Tibial nerve (tissue), 4 donors: ENCODE measurements at regions not wholly inside any gene's neighbourhood (a gene's known extent, or its start where the extent isn't known, plus 50 kb on each side); places are given as distances from the start of the nearest gene placed in this dataset.
"Not testable (repeated sequence)": the region's sequence is repeated elsewhere in the genome, so short reads cannot be mapped to it uniquely, and the experiment has no call there.

Experiments
- DNase-seq, 2 donors: peaks; one replicate each; pipeline ENCODE4 v3.0.0-alpha.2; 2019; ENCODE audit warnings: low spot score in 2 of 2
- H3K27ac ChIP-seq, 4 donors: fragments of 200-600 bp; sonication (generic) in 3 of 4; one replicate each; pipeline ENCODE4 v1.5.1; 2017 to 2019; ENCODE audit warnings: mild to moderate bottlenecking in 1 of 4
- H3K27me3 ChIP-seq, 2 donors: fragments of 200-600 bp; sonication (generic) in 1 of 2; one replicate each; pipeline versions ENCODE4 v1.5.1 to v1.6.0; 2017 to 2019
- H3K36me3 ChIP-seq, 3 donors: fragments of 200-600 bp; sonication (generic); one replicate each; pipeline ENCODE4 v1.5.1; 2018 to 2019
- H3K4me1 ChIP-seq, 4 donors: fragments of 200-600 bp; sonication (generic) in 3 of 4; one replicate each; pipeline ENCODE4 v1.5.1; 2017 to 2019
- H3K4me3 ChIP-seq, 4 donors: fragments of 200-600 bp; sonication (generic) in 3 of 4; one replicate each; pipeline ENCODE4 v1.5.1; 2017 to 2019; ENCODE audit warnings: mild to moderate bottlenecking in 1 of 4, moderate library complexity in 1 of 4
- H3K9me3 ChIP-seq, 4 donors: fragments of 200-600 bp; sonication (generic) in 3 of 4; one replicate each; pipeline ENCODE4 v1.5.1; 2017 to 2019
- CTCF ChIP-seq, 5 experiments: fragments of 200-600 bp in 3 of 5; fragments of 450-650 bp in 2 of 5; sonication (generic) in 3 of 5; IDR thresholded peaks; one replicate each; pipeline ENCODE4 v1.5.1; 2016 to 2019; ENCODE audit warnings: antibody characterized with exemption in 5 of 5, mild to moderate bottlenecking in 3 of 5, moderate library complexity in 2 of 5
- EP300 ChIP-seq, 2 donors: sonication (generic); formaldehyde crosslinking; IDR thresholded peaks; one replicate each; pipeline ENCODE4 v1.6.1; 2017; ENCODE audit warnings: antibody characterized with exemption in 2 of 2, mild to moderate bottlenecking in 1 of 2
- POLR2A ChIP-seq, 2 donors: fragments of 450-650 bp; IDR thresholded peaks; one replicate each; pipeline ENCODE4 v1.6.1; 2017; ENCODE audit warnings: antibody characterized with exemption in 2 of 2, mild to moderate bottlenecking in 2 of 2, moderate library complexity in 2 of 2
- WGBS, 2 donors: methylation state at CpG; one replicate each; pipeline ENCODE4 v1.1.5; 2018; 5-methylcytosine and 5-hydroxymethylcytosine counted together

GRCh38 chr18:8910186-8910822 lies 192.2 kb upstream of the NDUFV2 start:
- H3K9me3 ChIP-seq: peaks cover 0 to 3% (median 0%) of the 10 kb centered on the region in 4 donors
- H3K4me3 ChIP-seq: no peak overlapping the region
- H3K27me3 ChIP-seq: no peaks in the 10 kb centered on the region
- H3K27ac ChIP-seq: no peak overlapping the region
- TF ChIP-seq POLR2A (IDR thresholded peaks at IDR 0.05) (no peak), EP300 (IDR thresholded peaks at IDR 0.05) (no peak), CTCF (IDR thresholded peaks at IDR 0.05) (no peak)
- H3K36me3 ChIP-seq: no peaks in the 10 kb centered on the region
- WGBS, 2 donors: 66 to 76% methylated on average over 4 of the region's 4 CpGs
- no peak for DNase-seq
- no peaks in the 10 kb centered on the region for H3K4me1 ChIP-seq

GRCh38 chr18:8910843-8911242 lies 191.7 kb upstream of the NDUFV2 start:
- no peak for TF ChIP-seq EP300 (IDR thresholded peaks at IDR 0.05)
- TF ChIP-seq POLR2A (IDR thresholded peaks at IDR 0.05): no peak
- WGBS, 2 donors: 85 to 94% methylated on average over 1 of the region's 1 CpG
- peaks cover 0 to 3% (median 0%) of the 10 kb centered on the region in 4 donors for H3K9me3 ChIP-seq
- no peak overlapping the region for H3K27ac ChIP-seq
- H3K27me3 ChIP-seq: no peaks in the 10 kb centered on the region
- DNase-seq: no peak
- no peaks in the 10 kb centered on the region for H3K4me1 ChIP-seq
- H3K4me3 ChIP-seq: no peak overlapping the region
- H3K36me3 ChIP-seq: no peaks in the 10 kb centered on the region

- no peak overlapping the region for H3K4me3 ChIP-seq
- 88 to 91% methylated on average over 5 of the region's 5 CpGs for WGBS, 2 donors
- H3K36me3 ChIP-seq: no peaks in the 10 kb centered on the region
- TF ChIP-seq EP300 (IDR thresholded peaks at IDR 0.05) (no peak), POLR2A (IDR thresholded peaks at IDR 0.05) (no peak), CTCF (IDR thresholded peaks at IDR 0.05) (no peak)
- DNase-seq: no peak
- H3K27me3 ChIP-seq: no peaks in the 10 kb centered on the region
- H3K4me1 ChIP-seq: no peaks in the 10 kb centered on the region
- no peak overlapping the region for H3K27ac ChIP-seq
- peaks cover 0 to 3% (median 0%) of the 10 kb centered on the region in 4 donors for H3K9me3 ChIP-seq
These were observed 190.8 kb upstream of the NDUFV2 start for GRCh38 chr18:8911408-8912340.

- Histone ChIP-seq H3K4me1 (no peaks in the 10 kb centered on the region), H3K27me3 (no peaks in the 10 kb centered on the region), H3K4me3 (no peak overlapping the region), H3K9me3 (peaks cover 0 to 3% (median 0%) of the 10 kb centered on the region in 4 donors), H3K27ac (peak overlapping the region in 1 of 4 donors; percentile 19), H3K36me3 (no peaks in the 10 kb centered on the region)
- TF ChIP-seq POLR2A (IDR thresholded peaks at IDR 0.05): no peak
- TF ChIP-seq CTCF (IDR thresholded peaks at IDR 0.05): no peak
- 68 to 71% methylated on average over 17 of the region's 17 CpGs for WGBS, 2 donors
- no peak for DNase-seq
These were observed 189.9 kb upstream of the NDUFV2 start for GRCh38 chr18:8912348-8913326.

GRCh38 chr18:8913606-8914403 lies 188.7 kb upstream of the NDUFV2 start:
- not testable (repeated sequence) for DNase-seq, H3K9me3 ChIP-seq
- WGBS, 2 donors: 86 to 89% methylated on average over 14 of the region's 14 CpGs

GRCh38 chr18:8914404-8915264 lies 187.9 kb upstream of the NDUFV2 start:
- H3K36me3 ChIP-seq, H3K4me3 ChIP-seq, DNase-seq, H3K27me3 ChIP-seq, H3K9me3 ChIP-seq, H3K4me1 ChIP-seq, H3K27ac ChIP-seq: not testable (repeated sequence)
- WGBS, 2 donors: 95 to 97% methylated on average over 4 of the region's 4 CpGs

More at GRCh38 chr18:8913606-8914403, 188.7 kb upstream of the NDUFV2 start:
- not testable (repeated sequence) for H3K27me3 ChIP-seq, H3K4me3 ChIP-seq, H3K27ac ChIP-seq, H3K36me3 ChIP-seq, H3K4me1 ChIP-seq

GRCh38 chr18:8920856-8921787 lies 181.4 kb upstream of the NDUFV2 start:
- DNase-seq, H3K4me1 ChIP-seq, H3K4me3 ChIP-seq, H3K27me3 ChIP-seq, H3K36me3 ChIP-seq, H3K9me3 ChIP-seq, H3K27ac ChIP-seq: not testable (repeated sequence)
- 84 to 90% methylated on average over 7 of the region's 7 CpGs for WGBS, 2 donors
